ENCODE measurements at regions not wholly inside any gene's neighbourhood (a gene's known extent, or its start where the extent isn't known, plus 50 kb on each side); places are given as distances from the start of the nearest gene placed in this dataset.

GRCh38 chr6:23087471-23087870 lies 518.1 kb downstream of the HDGFL1 start:
- DNase-seq (ENCODE audit: low read depth): no peak
- H3K4me3 ChIP-seq (ENCODE audit: low read depth, low read length): no peak overlapping the region
- no peak for TF ChIP-seq CTCF (IDR thresholded peaks at IDR 0.05; ENCODE audit: control insufficient read depth, extremely low read depth, insufficient read depth)

GRCh38 chr6:23088761-23089160 lies 519.4 kb downstream of the HDGFL1 start:
- TF ChIP-seq CTCF (IDR thresholded peaks at IDR 0.05; ENCODE audit: control insufficient read depth, extremely low read depth, insufficient read depth): no peak
- H3K4me3 ChIP-seq (ENCODE audit: low read depth, low read length): no peak overlapping the region
- no peak for DNase-seq (ENCODE audit: low read depth)

GRCh38 chr6:23089981-23090380 lies 520.6 kb downstream of the HDGFL1 start:
- H3K4me3 ChIP-seq (ENCODE audit: low read depth, low read length): no peak overlapping the region
- DNase-seq (ENCODE audit: low read depth): no peak
- no peak for TF ChIP-seq CTCF (IDR thresholded peaks at IDR 0.05; ENCODE audit: control insufficient read depth, extremely low read depth, insufficient read depth)

- H3K4me3 ChIP-seq (ENCODE audit: low read depth, low read length): no peak overlapping the region
- DNase-seq (ENCODE audit: low read depth): no peak
- no peak for TF ChIP-seq CTCF (IDR thresholded peaks at IDR 0.05; ENCODE audit: control insufficient read depth, extremely low read depth, insufficient read depth)
Observed at GRCh38 chr6:23091795-23092194, 522.4 kb downstream of the HDGFL1 start.

- no peak overlapping the region for H3K4me3 ChIP-seq (ENCODE audit: low read depth, low read length)
- no peak for TF ChIP-seq CTCF (IDR thresholded peaks at IDR 0.05; ENCODE audit: control insufficient read depth, extremely low read depth, insufficient read depth)
Observed at GRCh38 chr6:23096876-23097275, 527.5 kb downstream of the HDGFL1 start.

GRCh38 chr6:23097566-23097965 lies 528.2 kb downstream of the HDGFL1 start:
- TF ChIP-seq CTCF (IDR thresholded peaks at IDR 0.05; ENCODE audit: control insufficient read depth, extremely low read depth, insufficient read depth): no peak
- DNase-seq (ENCODE audit: low read depth): no peak
- no peak overlapping the region for H3K4me3 ChIP-seq (ENCODE audit: low read depth, low read length)

More at GRCh38 chr6:23096876-23097275, 527.5 kb downstream of the HDGFL1 start:
- no peak for DNase-seq (ENCODE audit: low read depth)

GRCh38 chr6:23106951-23107350 lies 537.6 kb downstream of the HDGFL1 start:
- DNase-seq (ENCODE audit: low read depth): no peak
- no peak for TF ChIP-seq CTCF (IDR thresholded peaks at IDR 0.05; ENCODE audit: control insufficient read depth, extremely low read depth, insufficient read depth)

More at GRCh38 chr6:23106951-23107350, 537.6 kb downstream of the HDGFL1 start:
- no peak overlapping the region for H3K4me3 ChIP-seq (ENCODE audit: low read depth, low read length)

Data from LNCaP clone FGC (cell line).